ENCODE measurements at regions not wholly inside any gene's neighbourhood (a gene's known extent, or its start where the extent isn't known, plus 50 kb on each side); places are given as distances from the start of the nearest gene placed in this dataset.

DNA sequence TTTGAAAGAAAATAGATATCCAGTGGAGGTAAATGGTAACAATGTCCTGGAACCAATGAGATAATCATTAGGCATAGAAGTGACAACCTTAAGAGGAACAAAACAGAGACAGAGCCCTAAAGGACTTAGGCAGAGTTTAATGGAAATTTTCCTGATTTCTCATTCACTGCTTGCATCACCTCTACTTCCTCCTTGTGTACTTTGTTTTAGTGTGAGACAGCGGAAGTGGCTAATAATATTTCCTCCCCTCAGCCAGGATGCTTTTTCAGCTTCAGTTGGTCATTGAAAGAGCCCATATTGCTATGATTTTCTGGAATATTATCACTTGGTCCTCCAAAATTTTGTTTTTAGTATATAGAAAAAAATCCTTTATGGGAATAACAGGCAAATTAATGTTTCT lies 153.4 kb upstream of the MPDZ start:
- TF ChIP-seq, protein P1, sequence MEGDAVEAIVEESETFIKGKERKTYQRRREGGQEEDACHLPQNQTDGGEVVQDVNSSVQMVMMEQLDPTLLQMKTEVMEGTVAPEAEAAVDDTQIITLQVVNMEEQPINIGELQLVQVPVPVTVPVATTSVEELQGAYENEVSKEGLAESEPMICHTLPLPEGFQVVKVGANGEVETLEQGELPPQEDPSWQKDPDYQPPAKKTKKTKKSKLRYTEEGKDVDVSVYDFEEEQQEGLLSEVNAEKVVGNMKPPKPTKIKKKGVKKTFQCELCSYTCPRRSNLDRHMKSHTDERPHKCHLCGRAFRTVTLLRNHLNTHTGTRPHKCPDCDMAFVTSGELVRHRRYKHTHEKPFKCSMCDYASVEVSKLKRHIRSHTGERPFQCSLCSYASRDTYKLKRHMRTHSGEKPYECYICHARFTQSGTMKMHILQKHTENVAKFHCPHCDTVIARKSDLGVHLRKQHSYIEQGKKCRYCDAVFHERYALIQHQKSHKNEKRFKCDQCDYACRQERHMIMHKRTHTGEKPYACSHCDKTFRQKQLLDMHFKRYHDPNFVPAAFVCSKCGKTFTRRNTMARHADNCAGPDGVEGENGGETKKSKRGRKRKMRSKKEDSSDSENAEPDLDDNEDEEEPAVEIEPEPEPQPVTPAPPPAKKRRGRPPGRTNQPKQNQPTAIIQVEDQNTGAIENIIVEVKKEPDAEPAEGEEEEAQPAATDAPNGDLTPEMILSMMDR (IDR thresholded peaks at IDR 0.05; ENCODE audit: low read length): no peak
- no peak for TF ChIP-seq EZH2 (IDR thresholded peaks at IDR 0.05; ENCODE audit: borderline replicate concordance, low read length)
